Bronchial epithelial cell (primary cell): ENCODE measurements at regions not wholly inside any gene's neighbourhood (a gene's known extent, or its start where the extent isn't known, plus 50 kb on each side); places are given as distances from the start of the nearest gene placed in this dataset.

Experiments used
- DNase-seq: peaks from one replicate; pipeline ENCODE4 v3.0.0-alpha.2; 2010; ENCODE audit warnings: low read depth
- FAIRE-seq: peaks from 2 replicates; lab custom pipeline; 2011; peaks lifted over from hg19 to GRCh38; lab: Jason Lieb, UNC
- H3K27me3 ChIP-seq: 2 replicates; pipeline ENCODE4 v1.5.1; 2011; ENCODE audit warnings: low read length; ENCODE audit not compliant: control insufficient read depth, insufficient read depth
- H3K36me3 ChIP-seq: 2 replicates; pipeline ENCODE4 v1.5.1; 2011; ENCODE audit warnings: low read length; ENCODE audit not compliant: control insufficient read depth, insufficient read depth
- H3K4me3 ChIP-seq: 2 replicates; pipeline ENCODE4 v1.5.1; 2011; ENCODE audit warnings: mild to moderate bottlenecking, low read depth, low read length, control low read depth
- CTCF ChIP-seq: IDR thresholded peaks from 2 replicates; pipeline ENCODE4 v1.5.1; 2011; ENCODE audit warnings: mild to moderate bottlenecking, moderate library complexity, low read length, control low read depth, inconsistent platforms; ENCODE audit not compliant: insufficient read depth, severe bottlenecking

DNA sequence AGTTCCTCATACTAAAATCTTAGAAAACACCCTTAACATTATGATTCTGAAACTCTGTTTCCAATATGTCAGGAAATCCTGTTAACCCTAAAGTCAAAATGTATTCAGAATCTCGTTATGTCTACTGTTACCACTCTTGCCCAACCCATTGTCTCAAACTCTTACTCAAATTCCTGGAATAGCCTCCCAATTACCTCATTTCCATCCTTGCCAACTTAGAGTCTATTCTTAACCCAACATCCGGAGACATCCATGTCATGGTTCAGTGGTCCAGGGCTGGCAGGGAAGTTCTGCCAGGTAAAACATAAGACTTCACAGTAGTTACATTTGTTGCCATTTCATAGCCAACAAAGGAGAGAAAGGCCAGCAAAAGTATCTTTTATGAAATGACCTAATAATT is 593.9 kb downstream of the PYDC2 start:
- Histone ChIP-seq H3K27me3 (no peaks in the 10 kb centered on the region), H3K4me3 (no peak overlapping the region), H3K36me3 (no peaks in the 10 kb centered on the region)
- no peak for TF ChIP-seq CTCF
- no peak for FAIRE-seq
- DNase-seq: peak; percentile 69

GRCh38 chr3:192055946-192056345 is 595.0 kb downstream of the PYDC2 start:
- Histone ChIP-seq H3K36me3 (no peaks in the 10 kb centered on the region), H3K4me3 (no peak overlapping the region), H3K27me3 (no peaks in the 10 kb centered on the region)
- FAIRE-seq (no peak), DNase-seq (no peak)
- TF ChIP-seq CTCF: no peak

GRCh38 chr3:192057261-192057660 is 596.3 kb downstream of the PYDC2 start:
- Histone ChIP-seq H3K4me3 (no peak overlapping the region), H3K36me3 (no peaks in the 10 kb centered on the region), H3K27me3 (no peaks in the 10 kb centered on the region)
- FAIRE-seq: peak; percentile 18
- no peak for TF ChIP-seq CTCF
- DNase-seq: no peak

DNA sequence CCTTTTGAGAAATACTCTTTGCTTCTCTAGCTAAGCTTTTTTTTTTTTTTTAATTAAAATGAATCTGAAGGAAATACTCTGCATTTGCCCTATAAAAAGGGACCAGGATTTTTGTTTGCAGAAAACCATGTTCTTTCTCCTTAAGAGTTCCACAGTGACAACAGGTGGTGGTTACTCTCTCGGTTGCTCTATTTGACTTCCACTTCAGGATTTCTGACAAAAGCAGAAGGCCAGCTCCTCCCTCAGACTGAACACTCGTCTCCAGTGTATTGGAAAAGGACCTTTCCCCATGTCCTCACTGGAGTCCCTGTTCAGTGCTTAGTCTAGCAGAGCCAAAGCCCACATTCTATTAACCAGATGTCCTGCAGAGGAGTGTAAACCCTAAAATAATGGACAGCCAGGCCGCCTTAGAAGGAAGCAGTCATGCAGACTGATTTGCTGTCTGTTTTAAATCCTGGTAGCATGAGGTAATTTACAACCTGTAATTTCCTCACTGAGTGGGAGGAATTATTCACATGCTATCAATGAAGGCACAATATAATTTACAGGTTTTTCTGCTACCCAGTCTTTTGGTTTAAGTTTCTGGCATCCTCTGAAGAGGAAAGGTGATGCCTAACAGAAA is 599.3 kb downstream of the PYDC2 start:
- H3K27me3 ChIP-seq: no peaks in the 10 kb centered on the region
- TF ChIP-seq CTCF: no peak
- no peak overlapping the region for H3K4me3 ChIP-seq
- DNase-seq: no peak
- FAIRE-seq: no peak
- no peaks in the 10 kb centered on the region for H3K36me3 ChIP-seq

DNA sequence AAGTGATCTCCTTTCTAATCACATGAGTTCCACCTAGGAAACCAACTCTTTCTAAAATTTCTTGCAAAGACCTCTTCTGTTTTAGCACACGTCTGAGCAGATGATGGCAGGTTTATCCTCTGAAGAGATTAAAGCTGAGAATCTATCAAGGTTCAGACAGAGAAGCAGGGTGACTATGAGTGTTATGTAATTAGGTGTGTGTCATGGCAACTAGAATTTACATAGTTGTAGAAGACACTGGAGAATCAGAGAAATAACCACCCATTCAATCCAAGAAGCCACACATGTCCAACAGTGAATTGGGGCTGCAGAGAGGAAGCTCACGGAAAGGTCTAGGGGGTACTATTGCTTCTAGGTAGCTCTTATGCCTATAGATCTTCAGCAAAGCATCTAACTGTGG is 600.5 kb downstream of the PYDC2 start:
- no peak for TF ChIP-seq CTCF
- peak; percentile 68 for FAIRE-seq
- H3K36me3 ChIP-seq: no peaks in the 10 kb centered on the region
- H3K4me3 ChIP-seq: no peak overlapping the region
- no peaks in the 10 kb centered on the region for H3K27me3 ChIP-seq
- DNase-seq: no peak

GRCh38 chr3:192062186-192062585 is 601.2 kb downstream of the PYDC2 start:
- peak; percentile 31 for DNase-seq
- no peaks in the 10 kb centered on the region for H3K36me3 ChIP-seq
- H3K27me3 ChIP-seq: no peaks in the 10 kb centered on the region
- no peak for FAIRE-seq
- no peak for TF ChIP-seq CTCF
- H3K4me3 ChIP-seq: no peak overlapping the region
